Left lung (tissue), 4 donors: ENCODE measurements at regions not wholly inside any gene's neighbourhood (a gene's known extent, or its start where the extent isn't known, plus 50 kb on each side); places are given as distances from the start of the nearest gene placed in this dataset.

Experiments used
- ATAC-seq: fragments of 200-7000 bp; cut with Tn5 transposase; one replicate; pipeline ENCODE4 v1.9.1; 2020; ENCODE audit warnings: moderate library complexity
- DNase-seq, 4 donors: peaks; one replicate each; pipeline ENCODE4 v3.0.0-alpha.2; 2013 to 2020
- H3K27ac ChIP-seq, 2 donors: fragments of 200-600 bp; sonication (generic) in 1 of 2; one replicate each; pipeline versions ENCODE4 v1.5.0 to v1.8.0; 2020 to 2021
- H3K27me3 ChIP-seq, 2 donors: fragments of 200-600 bp; sonication (generic) in 1 of 2; one replicate each; pipeline versions ENCODE4 v1.5.0 to v1.8.0; 2020 to 2021
- H3K36me3 ChIP-seq, 2 donors: fragments of 200-600 bp; sonication (generic) in 1 of 2; one replicate each; pipeline versions ENCODE4 v1.5.0 to v1.8.0; 2020 to 2021
- H3K4me1 ChIP-seq, 2 donors: fragments of 200-600 bp; one replicate each; pipeline ENCODE4 v1.8.0; 2021
- H3K4me3 ChIP-seq, 2 donors: fragments of 200-600 bp; sonication (generic) in 1 of 2; one replicate each; pipeline versions ENCODE4 v1.5.0 to v1.8.0; 2020 to 2021; ENCODE audit warnings: mild to moderate bottlenecking in 1 of 2
- H3K9me3 ChIP-seq, 2 donors: fragments of 200-600 bp; sonication (generic) in 1 of 2; one replicate each; pipeline versions ENCODE4 v1.5.0 to v1.8.0; 2020 to 2021
- CTCF ChIP-seq, 2 donors: fragments of 200-600 bp; sonication (generic) in 1 of 2; IDR thresholded peaks; one replicate each; pipeline versions ENCODE4 v1.5.0 to v1.8.0; 2021; ENCODE audit warnings: antibody characterized with exemption in 2 of 2
- intact Hi-C, 2 donors: fragments of 100-400 bp; cut with DNase I; formaldehyde crosslinking; loops; one replicate each; pipeline versions ENCODE4 v1.11.2 to v1.14.2; 2022
- donor health status: DM: no; HTN: yes; CAD: no.
- donor health status: DM: no; HTN: no; CAD: no.

GRCh38 chr5:100664140-100664539 is 129.0 kb downstream of the FAM174A start:
- H3K4me3 ChIP-seq = no peak overlapping the region
- peaks cover 0 to 22% of the 10 kb centered on the region in 2 donors for H3K4me1 ChIP-seq
- intact Hi-C loops = no loop called here
- no peak for TF ChIP-seq CTCF (IDR thresholded peaks at IDR 0.05)
- DNase-seq (no peak), ATAC-seq (no peak)
- no peaks in the 10 kb centered on the region for H3K36me3 ChIP-seq
- H3K27me3 ChIP-seq = no peaks in the 10 kb centered on the region
- no peaks in the 10 kb centered on the region for H3K9me3 ChIP-seq
- no peak overlapping the region for H3K27ac ChIP-seq

DNA sequence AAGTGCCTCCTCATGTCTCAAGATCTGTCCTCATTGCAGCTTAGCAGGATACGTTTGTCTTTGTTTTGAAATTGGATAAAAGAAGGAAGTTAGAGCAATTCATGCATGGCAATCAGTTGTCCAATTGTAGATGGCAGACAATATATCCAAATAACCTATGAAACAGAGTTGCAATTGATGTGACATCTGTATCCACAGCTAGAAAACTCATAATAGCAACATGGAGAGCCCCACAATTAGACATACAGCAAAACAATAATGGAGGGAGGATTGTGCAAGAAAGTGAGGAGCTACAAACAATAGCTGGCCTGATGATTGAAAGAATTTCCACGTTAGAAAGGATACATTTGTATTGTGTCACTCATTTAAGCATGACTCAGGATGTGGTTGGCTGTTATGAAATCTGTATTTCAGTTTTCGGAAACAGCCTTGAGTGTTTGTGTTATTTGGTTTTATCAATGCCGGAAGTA is 132.0 kb downstream of the FAM174A start:
- H3K4me1 ChIP-seq = peaks cover 0 to 22% of the 10 kb centered on the region in 2 donors
- peaks cover 0 to 2% of the 10 kb centered on the region in 2 donors for H3K9me3 ChIP-seq
- no peaks in the 10 kb centered on the region for H3K27me3 ChIP-seq
- H3K27ac ChIP-seq = peak overlapping the region in 1 of 2 donors; percentile 87
- DNase-seq = peak in 2 of 4 donors; percentile 12 to 15
- no peaks in the 10 kb centered on the region for H3K36me3 ChIP-seq
- intact Hi-C loops = no loop called here
- H3K4me3 ChIP-seq = no peak overlapping the region
- peak; percentile 47 for ATAC-seq
- no peak for TF ChIP-seq CTCF (IDR thresholded peaks at IDR 0.05)

DNA sequence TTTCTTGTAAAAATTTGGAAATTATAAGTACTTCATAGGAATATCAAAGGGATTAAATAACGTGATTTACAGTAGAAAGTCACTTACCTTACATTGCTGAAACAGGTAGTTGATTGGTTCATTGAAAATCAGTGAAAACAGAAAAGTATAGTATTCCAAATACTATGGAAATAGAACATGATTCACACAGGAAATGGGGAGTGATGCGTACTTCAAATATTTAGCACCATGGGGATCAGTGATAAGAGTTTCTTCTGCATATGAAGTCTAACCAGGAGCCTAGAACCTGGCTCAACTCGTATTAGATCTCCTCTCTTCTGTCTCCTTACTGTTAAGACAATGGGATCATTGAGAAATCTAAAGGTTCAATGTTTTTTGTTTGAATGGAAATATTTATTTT is 133.3 kb downstream of the FAM174A start:
- no peak overlapping the region for H3K4me3 ChIP-seq
- no peak overlapping the region for H3K27ac ChIP-seq
- ATAC-seq (no peak), DNase-seq (no peak)
- intact Hi-C loops = no loop called here
- H3K36me3 ChIP-seq = no peaks in the 10 kb centered on the region
- H3K9me3 ChIP-seq = peaks cover 0 to 2% of the 10 kb centered on the region in 2 donors
- H3K27me3 ChIP-seq = no peaks in the 10 kb centered on the region
- TF ChIP-seq CTCF (IDR thresholded peaks at IDR 0.05) = no peak
- H3K4me1 ChIP-seq = peaks cover 0 to 22% of the 10 kb centered on the region in 2 donors

GRCh38 chr5:100676817-100677631 is 141.8 kb downstream of the FAM174A start:
- ATAC-seq (peak; percentile 71), DNase-seq (peak in 2 of 4 donors; percentile 59 to 60)
- intact Hi-C loops = no loop called here
- no peak overlapping the region for H3K27ac ChIP-seq
- H3K27me3 ChIP-seq = no peaks in the 10 kb centered on the region
- TF ChIP-seq CTCF (IDR thresholded peaks at IDR 0.05) = no peak
- H3K4me3 ChIP-seq = no peak overlapping the region
- H3K9me3 ChIP-seq = peaks cover 0 to 2% of the 10 kb centered on the region in 2 donors
- H3K36me3 ChIP-seq = no peaks in the 10 kb centered on the region
- H3K4me1 ChIP-seq = no peaks in the 10 kb centered on the region

DNA sequence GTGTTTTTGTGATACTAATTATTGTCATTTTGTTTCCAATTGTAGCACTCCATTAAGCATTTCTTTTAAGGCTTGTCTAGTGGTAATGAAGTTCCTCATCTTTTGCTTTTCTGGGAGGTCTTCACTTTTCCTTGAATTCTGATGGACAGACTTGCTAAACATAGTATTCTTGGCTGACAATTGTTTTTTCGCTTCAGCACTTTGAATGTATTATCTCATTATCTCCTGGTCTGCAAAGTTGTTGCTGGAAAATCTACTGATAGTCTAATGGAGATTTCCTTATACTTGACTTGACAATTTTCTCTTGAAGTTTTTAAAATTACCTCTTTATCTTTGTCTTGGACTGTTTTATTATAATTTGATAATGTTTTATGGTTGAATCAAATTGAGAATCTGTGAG is 147.5 kb downstream of the FAM174A start:
- intact Hi-C loops = no loop called here
- DNase-seq (no peak), ATAC-seq (no peak)
- H3K27ac ChIP-seq = no peak overlapping the region
- no peaks in the 10 kb centered on the region for H3K4me1 ChIP-seq
- TF ChIP-seq CTCF (IDR thresholded peaks at IDR 0.05) = no peak
- H3K36me3 ChIP-seq = no peaks in the 10 kb centered on the region
- no peaks in the 10 kb centered on the region for H3K27me3 ChIP-seq
- H3K4me3 ChIP-seq = no peak overlapping the region
- peaks cover 0 to 16% of the 10 kb centered on the region in 2 donors for H3K9me3 ChIP-seq
